ENCODE measurements at regions not wholly inside any gene's neighbourhood (a gene's known extent, or its start where the extent isn't known, plus 50 kb on each side); places are given as distances from the start of the nearest gene placed in this dataset.

DNA sequence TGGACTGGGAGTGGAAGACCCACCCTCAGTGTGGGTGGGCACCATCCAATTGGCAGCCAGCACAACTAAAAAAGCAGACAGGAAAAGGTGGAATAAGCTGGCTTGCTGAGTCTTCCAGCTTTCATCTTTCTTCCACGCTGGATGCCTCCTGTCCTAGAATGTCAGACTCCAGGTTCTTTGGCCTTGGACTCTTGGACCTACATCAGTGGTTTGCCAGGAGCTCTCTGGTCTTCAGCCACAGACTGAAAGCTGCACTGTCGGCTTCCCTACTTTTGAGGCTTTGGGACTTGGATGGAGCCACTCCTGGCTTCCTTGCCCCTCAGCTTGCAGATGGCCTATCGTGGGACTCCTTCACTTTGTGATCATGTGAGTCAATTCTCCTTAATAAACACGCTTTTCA, 59.8 kb downstream of the SOX4 start:
- dilution Hi-C loops (cut with MboI; ENCODE audit: extremely low pct_ligation_motif_present, low sequenced_read_pairs) = no loop called here
- Histone ChIP-seq H3K4me2 (ENCODE audit: insufficient read depth, low read length) (no peak overlapping the region), H3K9ac (replicated peaks; ENCODE audit: extremely low read depth, insufficient read depth, low read length) (no peak overlapping the region), H3K36me3 (ENCODE audit: control insufficient read depth in 2 of 2, extremely low read depth in 1 of 2, insufficient read depth in 2 of 2, low read length in 2 of 2) (no peaks in the 10 kb centered on the region), H4K20me1 (replicated peaks; ENCODE audit: control insufficient read depth, extremely low read depth, insufficient read depth, low read length) (no peaks in the 10 kb centered on the region), H3K27ac (ENCODE audit: insufficient read depth, low read depth, low read length) (no peak overlapping the region), H2AFZ (ENCODE audit: low read depth, low read length) (no peak overlapping the region), H3K9me3 (replicated peaks; ENCODE audit: control insufficient read depth, insufficient read depth, low read length) (no peaks in the 10 kb centered on the region), H3K4me1 (ENCODE audit: control insufficient read depth, extremely low read depth, insufficient read depth, low read length) (no peaks in the 10 kb centered on the region), H3K4me3 (replicated peaks in 1 of 3; ENCODE audit: insufficient read depth in 1 of 3, low read depth in 1 of 3, low read length in 3 of 3) (no peak overlapping the region), H3K79me2 (ENCODE audit: control insufficient read depth, insufficient read depth, low read length) (no peaks in the 10 kb centered on the region), H3K27me3 (ENCODE audit: control insufficient read depth in 2 of 2, insufficient read depth in 2 of 2, low read length in 2 of 2) (no peaks in the 10 kb centered on the region), H3K9me1 (replicated peaks; ENCODE audit: control insufficient read depth, extremely low read depth, insufficient read depth, low read length) (no peaks in the 10 kb centered on the region)
- POLR2A ChIA-PET = no interaction called here
- FAIRE-seq = no peak
- no peak for DNase-seq (ENCODE audit: low read depth, low spot score)
- CTCF ChIA-PET = no interaction called here
- BruUV-seq (replicated peaks) = no TSS peak
- TF ChIP-seq POLR2A (IDR thresholded peaks at IDR 0.05; ENCODE audit: low read depth, low read length) = no peak
- no peak for TF ChIP-seq JUN (IDR thresholded peaks at IDR 0.05; ENCODE audit: borderline replicate concordance, insufficient read depth, insufficient read length, low read depth)
- TF ChIP-seq, protein P1, sequence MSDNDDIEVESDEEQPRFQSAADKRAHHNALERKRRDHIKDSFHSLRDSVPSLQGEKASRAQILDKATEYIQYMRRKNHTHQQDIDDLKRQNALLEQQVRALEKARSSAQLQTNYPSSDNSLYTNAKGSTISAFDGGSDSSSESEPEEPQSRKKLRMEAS (IDR thresholded peaks at IDR 0.05; ENCODE audit: insufficient read depth, insufficient read length) = no peak
- no peak for TF ChIP-seq GATA2 (IDR thresholded peaks at IDR 0.05; ENCODE audit: insufficient read depth, insufficient read length, low read depth, low read length)
- TF ChIP-seq EZH2 (IDR thresholded peaks at IDR 0.05; ENCODE audit: borderline replicate concordance, low read depth, low read length, severe bottlenecking) = no peak
- no peak for TF ChIP-seq POLR2AphosphoS5 (IDR thresholded peaks at IDR 0.05; ENCODE audit: insufficient read depth, low read depth, low read length)
- no peak for TF ChIP-seq MYC (IDR thresholded peaks at IDR 0.05; ENCODE audit: low read depth, low read length)
- no peak for TF ChIP-seq CTCF (IDR thresholded peaks at IDR 0.05; ENCODE audit: extremely low read depth in 1 of 2, insufficient read depth in 1 of 2, low read depth in 1 of 2, low read length in 2 of 2)
- intact Hi-C loops (cut with micrococcal nuclease) = no loop called here

All from endothelial cell of umbilical vein (primary cell).